Testis (tissue), 2 donors: ENCODE measurements at regions not wholly inside any gene's neighbourhood (a gene's known extent, or its start where the extent isn't known, plus 50 kb on each side); places are given as distances from the start of the nearest gene placed in this dataset.

Experiments used
- CTCF ChIP-seq, 3 experiments: fragments of 450-650 bp in 2 of 3; fragments of 200-600 bp in 1 of 3; sonication (generic) in 1 of 3; IDR thresholded peaks; one replicate each; pipeline ENCODE4 v1.5.1; 2016 to 2019; ENCODE audit warnings: antibody characterized with exemption in 3 of 3, mild to moderate bottlenecking in 2 of 3, moderate library complexity in 1 of 3
- POLR2A ChIP-seq: fragments of 450-650 bp; IDR thresholded peaks from one replicate; pipeline ENCODE4 v1.6.1; 2017; ENCODE audit warnings: antibody characterized with exemption, mild to moderate bottlenecking, moderate library complexity

GRCh38 chr5:68550015-68550414 lies 334.5 kb downstream of the PIK3R1 start:
- TF ChIP-seq CTCF (IDR thresholded peaks at IDR 0.05) = no peak
- no peak for TF ChIP-seq POLR2A
